ENCODE measurements at regions not wholly inside any gene's neighbourhood (a gene's known extent, or its start where the extent isn't known, plus 50 kb on each side); places are given as distances from the start of the nearest gene placed in this dataset.

DNA sequence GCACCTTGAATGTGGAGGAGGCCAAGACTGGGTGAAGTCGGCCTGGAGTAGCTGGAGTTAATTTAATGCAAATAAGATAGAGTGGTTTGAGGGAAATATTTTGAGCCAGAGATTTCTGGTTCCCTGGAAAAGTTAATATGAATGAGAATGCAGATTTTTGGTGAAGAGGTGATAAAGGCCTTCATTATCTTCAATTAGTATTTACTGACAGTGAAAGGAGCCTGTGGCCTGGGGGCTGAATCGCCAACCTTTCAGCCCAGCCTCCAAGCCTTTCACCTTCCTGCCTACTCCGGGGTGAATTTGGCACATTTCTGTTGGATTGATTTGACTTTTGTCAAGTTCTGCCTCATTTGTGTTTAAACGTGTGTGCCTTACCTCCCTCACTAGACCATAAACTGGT lies 147.8 kb downstream of the SOX2 start:
- TF ChIP-seq POLR2AphosphoS5 (IDR thresholded peaks at IDR 0.05; ENCODE audit: low read depth, low read length) (no peak), POLR2A (IDR thresholded peaks at IDR 0.05; ENCODE audit: low read depth, low read length) (no peak), TAF1 (IDR thresholded peaks at IDR 0.05; ENCODE audit: low read depth, low read length) (no peak), POU2F2 (IDR thresholded peaks at IDR 0.05; ENCODE audit: low read depth, low read length) (no peak), PAX5 (IDR thresholded peaks at IDR 0.05; ENCODE audit: insufficient read depth, low read length, severe bottlenecking) (no peak), SPI1 (IDR thresholded peaks at IDR 0.05; ENCODE audit: low read depth, low read length) (no peak)
